Sigmoid colon (tissue), 4 donors: ENCODE measurements at regions not wholly inside any gene's neighbourhood (a gene's known extent, or its start where the extent isn't known, plus 50 kb on each side); places are given as distances from the start of the nearest gene placed in this dataset.

Experiments used
- EP300 ChIP-seq, 4 donors: sonication (generic); formaldehyde crosslinking; IDR thresholded peaks; one replicate each; pipeline ENCODE4 v1.6.1; 2017; ENCODE audit warnings: antibody characterized with exemption in 4 of 4
- POLR2A ChIP-seq, 2 donors: fragments of 450-650 bp; IDR thresholded peaks; one replicate each; pipeline ENCODE4 v1.6.1; 2016; ENCODE audit warnings: antibody characterized with exemption in 2 of 2, mild to moderate bottlenecking in 2 of 2, moderate library complexity in 2 of 2
- POLR2AphosphoS5 ChIP-seq, 4 donors: sonication (generic); formaldehyde crosslinking; IDR thresholded peaks; one replicate each; pipeline ENCODE4 v1.6.1; 2017; ENCODE audit warnings: antibody characterized with exemption in 4 of 4
- TF ChIP-seq, protein P1 (sequence below), 4 experiments: fragments of 450-650 bp in 3 of 4; fragments of 200-600 bp in 1 of 4; IDR thresholded peaks; one replicate each; pipeline ENCODE4 v1.5.1; 2016 to 2019; ENCODE audit warnings: antibody characterized with exemption in 4 of 4, mild to moderate bottlenecking in 3 of 4, moderate library complexity in 2 of 4

DNA sequence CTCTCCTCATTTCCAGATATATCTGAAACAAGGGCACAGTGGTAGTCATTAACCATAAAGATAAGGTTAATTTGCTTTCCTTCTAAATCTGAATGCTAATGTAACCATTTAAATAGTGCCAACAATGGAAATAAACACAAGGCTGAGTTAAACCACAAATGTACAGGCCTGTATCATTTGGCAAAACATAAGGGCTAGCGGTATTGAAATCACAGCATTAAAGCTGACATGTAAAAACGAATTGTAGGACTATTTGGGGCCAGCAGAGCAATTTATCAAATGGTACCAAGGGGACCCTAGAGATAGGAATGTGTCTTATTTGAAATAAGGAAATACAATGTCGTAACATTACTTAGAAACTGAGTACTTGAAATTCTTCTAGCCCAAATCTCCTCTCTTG lies 247.5 kb upstream of the RPS23 start:
- TF ChIP-seq, protein P1, sequence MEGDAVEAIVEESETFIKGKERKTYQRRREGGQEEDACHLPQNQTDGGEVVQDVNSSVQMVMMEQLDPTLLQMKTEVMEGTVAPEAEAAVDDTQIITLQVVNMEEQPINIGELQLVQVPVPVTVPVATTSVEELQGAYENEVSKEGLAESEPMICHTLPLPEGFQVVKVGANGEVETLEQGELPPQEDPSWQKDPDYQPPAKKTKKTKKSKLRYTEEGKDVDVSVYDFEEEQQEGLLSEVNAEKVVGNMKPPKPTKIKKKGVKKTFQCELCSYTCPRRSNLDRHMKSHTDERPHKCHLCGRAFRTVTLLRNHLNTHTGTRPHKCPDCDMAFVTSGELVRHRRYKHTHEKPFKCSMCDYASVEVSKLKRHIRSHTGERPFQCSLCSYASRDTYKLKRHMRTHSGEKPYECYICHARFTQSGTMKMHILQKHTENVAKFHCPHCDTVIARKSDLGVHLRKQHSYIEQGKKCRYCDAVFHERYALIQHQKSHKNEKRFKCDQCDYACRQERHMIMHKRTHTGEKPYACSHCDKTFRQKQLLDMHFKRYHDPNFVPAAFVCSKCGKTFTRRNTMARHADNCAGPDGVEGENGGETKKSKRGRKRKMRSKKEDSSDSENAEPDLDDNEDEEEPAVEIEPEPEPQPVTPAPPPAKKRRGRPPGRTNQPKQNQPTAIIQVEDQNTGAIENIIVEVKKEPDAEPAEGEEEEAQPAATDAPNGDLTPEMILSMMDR (IDR thresholded peaks at IDR 0.05), result no peak
- no peak for TF ChIP-seq POLR2A (IDR thresholded peaks at IDR 0.05)
- TF ChIP-seq POLR2AphosphoS5 (IDR thresholded peaks at IDR 0.05), result no peak
- TF ChIP-seq EP300 (IDR thresholded peaks at IDR 0.05), result no peak
